LNCaP clone FGC (cell line): ENCODE measurements at regions not wholly inside any gene's neighbourhood (a gene's known extent, or its start where the extent isn't known, plus 50 kb on each side); places are given as distances from the start of the nearest gene placed in this dataset.
"Not testable (repeated sequence)": the region's sequence is repeated elsewhere in the genome, so short reads cannot be mapped to it uniquely, and the experiment has no call there.

ENCODE experiments used
- DNase-seq: peaks from one replicate; pipeline ENCODE4 v3.0.0-alpha.2; 2011; ENCODE audit warnings: low read depth
- H3K4me3 ChIP-seq: 2 replicates; pipeline ENCODE4 v1.5.1; 2011; ENCODE audit warnings: mild to moderate bottlenecking, low read depth, low read length, control low read depth
- CTCF ChIP-seq: IDR thresholded peaks from 2 replicates; pipeline ENCODE4 v1.5.1; 2012; ENCODE audit warnings: mild to moderate bottlenecking; ENCODE audit not compliant: control insufficient read depth, insufficient read depth; ENCODE audit errors: extremely low read depth

- no peak overlapping the region for H3K4me3 ChIP-seq
- DNase-seq, result no peak
These were observed 71.0 kb upstream of the CYP1B1 start for GRCh38 chr2:38146907-38147307.

GRCh38 chr2:38146275-38146906 lies 70.4 kb upstream of the CYP1B1 start:
- no peak overlapping the region for H3K4me3 ChIP-seq
- TF ChIP-seq CTCF, result no peak
- DNase-seq, result no peak

More at GRCh38 chr2:38146907-38147307, 71.0 kb upstream of the CYP1B1 start:
- TF ChIP-seq CTCF, result no peak

- H3K4me3 ChIP-seq, result no peak overlapping the region
- TF ChIP-seq CTCF, result no peak
- no peak for DNase-seq
These were observed 69.3 kb upstream of the CYP1B1 start for GRCh38 chr2:38145236-38145635.

- no peak for TF ChIP-seq CTCF
- H3K4me3 ChIP-seq, result no peak overlapping the region
- no peak for DNase-seq
These were observed 66.7 kb upstream of the CYP1B1 start for GRCh38 chr2:38142627-38143026.

- no peak overlapping the region for H3K4me3 ChIP-seq
- no peak for DNase-seq
- TF ChIP-seq CTCF, result no peak
These were observed 65.5 kb upstream of the CYP1B1 start for GRCh38 chr2:38141501-38141900.

- DNase-seq, result peak; percentile 98
- TF ChIP-seq CTCF, result no peak
- no peak overlapping the region for H3K4me3 ChIP-seq
These were observed 63.0 kb upstream of the CYP1B1 start for GRCh38 chr2:38138996-38139395.

- no peak overlapping the region for H3K4me3 ChIP-seq
- DNase-seq, result no peak
- no peak for TF ChIP-seq CTCF
These were observed 62.5 kb upstream of the CYP1B1 start for GRCh38 chr2:38138419-38138818.

- DNase-seq, H3K4me3 ChIP-seq: not testable (repeated sequence)
These were observed 62.0 kb upstream of the CYP1B1 start for GRCh38 chr2:38137958-38138357.
